ENCODE measurements at regions not wholly inside any gene's neighbourhood (a gene's known extent, or its start where the extent isn't known, plus 50 kb on each side); places are given as distances from the start of the nearest gene placed in this dataset.

- no peak for DNase-seq
These were observed 154.1 kb downstream of the FOXA2 start for GRCh38 chr20:22430154-22430745.

DNA sequence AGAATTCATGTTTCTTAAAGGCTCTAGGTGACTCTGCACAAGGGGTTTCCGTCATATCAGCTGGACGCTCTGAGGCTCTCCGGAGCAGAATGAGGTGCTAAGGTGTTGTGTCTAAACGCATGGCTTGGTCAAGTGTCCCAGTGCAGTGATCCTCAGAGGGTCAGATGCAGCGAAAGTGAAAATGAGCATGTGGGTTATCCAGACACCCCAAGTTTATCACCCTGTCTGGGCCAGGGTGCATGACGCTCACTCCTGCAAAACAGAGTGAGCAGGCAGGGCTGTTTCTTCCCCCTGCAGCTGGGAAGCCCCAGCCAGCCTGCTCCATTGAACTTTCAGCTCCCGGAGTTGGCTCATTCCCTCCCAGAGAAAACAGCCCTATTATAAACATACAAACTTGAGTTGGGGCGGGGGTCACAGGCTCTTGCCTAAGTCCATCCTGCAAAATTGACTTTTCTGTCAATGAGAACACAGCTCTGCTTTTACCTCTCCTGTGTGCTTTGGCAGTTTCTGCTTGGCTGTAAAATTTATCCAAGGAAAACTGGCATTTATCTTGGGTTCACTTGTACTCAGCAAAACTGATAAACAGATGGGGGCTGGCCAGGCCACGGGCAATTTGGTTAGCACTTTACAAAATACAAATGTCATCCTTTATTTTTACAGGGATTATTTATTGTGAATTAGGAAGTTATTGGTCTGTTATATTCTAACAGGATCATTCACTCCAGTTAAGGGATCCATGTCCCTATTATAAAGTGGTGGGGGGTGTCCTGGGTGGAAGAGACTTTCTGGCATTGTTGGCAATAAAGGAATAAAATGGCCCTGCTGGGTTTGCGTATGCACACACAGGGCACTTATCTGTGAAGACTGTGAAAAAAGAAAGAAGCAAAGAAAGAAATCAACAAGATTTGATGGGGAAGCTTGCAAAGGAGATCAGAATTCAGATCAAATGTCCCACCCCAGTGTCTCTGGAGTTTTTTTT is 154.9 kb downstream of the FOXA2 start:
- no peak for DNase-seq

DNA sequence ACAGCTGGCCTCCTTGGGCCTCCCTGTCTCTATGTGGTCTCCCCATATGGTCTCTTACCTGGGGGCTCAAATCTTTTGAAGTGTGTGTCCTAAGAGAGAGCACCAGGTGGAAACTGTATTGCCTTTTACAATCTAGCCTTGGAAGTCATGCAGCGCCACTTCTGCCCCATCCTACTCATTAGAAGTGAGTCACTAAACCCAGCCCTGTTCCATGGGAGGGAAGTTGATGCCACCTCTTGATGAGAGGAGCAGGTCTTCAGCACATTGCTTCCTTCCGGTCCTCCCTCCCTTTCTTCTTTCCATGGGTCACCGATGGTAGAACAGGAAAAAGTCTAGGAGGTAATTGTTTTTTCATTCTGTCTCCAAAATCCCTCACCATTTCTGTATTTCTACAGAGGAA is 156.3 kb downstream of the FOXA2 start:
- DNase-seq, result no peak

DNA sequence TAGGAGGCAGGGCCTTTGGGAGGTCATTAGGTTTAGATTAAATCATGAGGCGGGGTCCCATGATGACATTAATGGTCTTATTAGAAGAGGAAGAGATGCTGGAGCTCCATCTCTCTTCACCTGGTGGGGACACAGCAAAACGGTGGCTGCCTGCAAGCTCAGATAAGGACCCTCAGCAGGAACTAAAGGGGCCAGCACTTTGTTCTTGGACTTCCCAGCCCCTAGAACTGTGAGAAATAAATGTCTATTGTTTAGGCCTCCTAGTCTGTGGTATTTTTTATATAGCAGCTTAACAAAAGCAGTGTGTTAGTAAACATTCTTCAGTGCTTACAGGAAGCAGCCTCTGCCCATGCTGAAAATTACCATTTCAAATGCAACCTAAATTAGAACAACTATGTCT is 157.6 kb downstream of the FOXA2 start:
- no peak for DNase-seq

DNA sequence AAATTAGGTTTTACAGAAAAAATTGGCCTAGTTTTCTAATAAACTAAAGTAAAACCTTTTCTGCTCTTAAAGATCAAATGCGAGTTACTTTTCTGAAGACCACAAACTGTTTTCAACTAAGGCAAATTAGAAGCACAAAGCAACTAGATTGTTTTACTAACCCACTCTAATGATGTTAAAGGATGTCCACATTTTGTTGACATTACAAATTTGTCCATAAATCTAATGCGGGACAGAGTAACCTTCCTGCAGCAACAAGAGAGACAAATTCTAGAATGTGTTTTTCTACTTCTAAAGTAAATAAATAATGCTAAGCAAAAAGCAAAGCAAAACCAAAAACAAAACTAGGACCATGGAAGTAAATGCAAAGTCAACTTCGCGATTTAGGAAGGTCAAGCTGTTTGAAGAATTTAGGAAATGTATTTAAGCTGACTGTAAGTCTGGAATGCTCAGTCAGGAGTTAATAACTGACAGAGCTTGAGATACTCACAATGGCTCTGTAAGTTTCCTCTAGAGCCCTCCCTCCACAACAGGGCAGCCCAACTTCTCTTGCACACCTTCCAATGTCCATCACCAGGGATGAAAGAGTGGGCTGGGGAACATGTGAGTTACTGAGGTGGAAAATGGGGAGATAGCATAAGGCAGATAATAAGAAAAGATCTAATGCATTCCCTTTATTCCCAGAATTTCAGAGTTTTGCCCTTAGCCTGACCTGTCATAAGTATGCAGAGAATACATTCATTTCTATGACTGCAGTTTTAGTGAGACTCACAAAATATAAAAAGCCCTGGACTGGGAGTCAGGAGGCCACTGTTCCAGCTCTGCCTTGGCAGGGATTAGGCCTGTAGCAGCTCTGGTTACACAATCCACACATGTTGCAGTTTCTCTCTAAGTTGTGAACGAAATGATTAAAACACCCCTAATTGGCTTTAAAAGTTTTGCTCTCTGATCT is 158.8 kb downstream of the FOXA2 start:
- DNase-seq, result no peak

GRCh38 chr20:22423190-22423832 is 161.1 kb downstream of the FOXA2 start:
- DNase-seq, result no peak

GRCh38 chr20:22420116-22420598 is 164.2 kb downstream of the FOXA2 start:
- DNase-seq, result no peak

DNA sequence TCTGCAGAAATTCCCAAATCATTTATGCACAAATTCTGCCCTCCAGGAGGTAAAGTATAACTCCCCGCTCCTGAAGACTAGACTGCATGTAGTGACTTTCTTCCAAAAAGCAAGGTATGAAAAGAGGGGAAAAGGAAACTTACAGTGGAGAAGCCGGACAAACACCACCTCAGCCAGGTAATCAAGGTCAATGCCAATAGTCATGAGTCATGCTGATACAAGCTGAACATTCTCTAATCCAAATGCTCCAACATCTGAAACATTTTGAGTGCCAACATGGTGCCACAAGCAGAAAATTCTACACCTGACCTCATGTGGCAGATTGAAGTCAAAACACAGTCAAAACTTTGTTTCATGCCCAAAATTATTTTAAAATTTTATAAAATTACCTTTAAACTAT is 165.6 kb downstream of the FOXA2 start:
- DNase-seq, result no peak

- no peak for DNase-seq
These were observed 170.0 kb downstream of the FOXA2 start for GRCh38 chr20:22414305-22414742.

GRCh38 chr20:22412977-22413868 is 171.1 kb downstream of the FOXA2 start:
- DNase-seq, result no peak

GRCh38 chr20:22411627-22412450 is 172.5 kb downstream of the FOXA2 start:
- DNase-seq, result no peak

DNA sequence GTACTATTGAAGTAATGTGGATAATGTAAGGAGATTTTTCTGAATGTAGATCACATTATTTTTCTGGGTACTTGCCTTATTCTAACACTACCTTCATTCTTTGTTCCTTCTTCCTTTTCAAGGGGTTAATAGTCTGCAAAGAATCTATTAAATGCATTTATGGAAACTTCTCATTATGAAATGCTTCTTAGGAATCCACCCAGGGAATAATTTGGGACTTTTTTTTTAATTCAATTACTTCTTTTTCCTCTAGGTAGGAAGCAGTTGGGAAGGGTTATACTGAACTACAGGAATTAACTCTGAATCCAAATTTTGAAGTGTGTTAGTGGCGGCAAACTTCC is 173.1 kb downstream of the FOXA2 start:
- no peak for DNase-seq

DNA sequence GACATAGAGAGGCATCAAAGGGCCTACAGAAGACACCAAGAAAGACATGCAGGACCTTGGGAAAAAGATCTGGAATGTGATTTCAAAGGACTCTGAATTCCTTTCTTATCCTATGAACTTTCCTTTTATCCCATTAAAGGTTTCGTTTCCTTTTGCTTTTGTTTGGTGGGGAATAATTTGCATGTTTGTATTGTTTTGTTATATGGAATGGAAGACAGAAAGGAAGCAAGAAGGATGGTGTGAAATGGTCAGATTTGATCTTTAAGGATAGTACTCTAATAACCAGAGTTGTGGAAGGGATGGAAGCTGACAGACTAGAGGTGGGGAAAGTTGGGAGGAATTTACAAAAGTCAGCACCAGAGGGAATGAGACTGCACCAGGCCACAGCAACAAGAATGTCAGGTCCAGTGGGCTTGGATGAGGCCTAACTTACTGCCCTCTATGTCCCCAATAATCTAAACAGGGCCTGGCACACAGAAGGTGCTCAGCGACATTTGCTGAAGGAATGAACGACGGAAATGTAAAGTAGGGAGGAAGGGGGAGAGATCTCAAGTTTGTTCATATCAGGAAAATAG is 173.7 kb downstream of the FOXA2 start:
- no peak for DNase-seq

DNA sequence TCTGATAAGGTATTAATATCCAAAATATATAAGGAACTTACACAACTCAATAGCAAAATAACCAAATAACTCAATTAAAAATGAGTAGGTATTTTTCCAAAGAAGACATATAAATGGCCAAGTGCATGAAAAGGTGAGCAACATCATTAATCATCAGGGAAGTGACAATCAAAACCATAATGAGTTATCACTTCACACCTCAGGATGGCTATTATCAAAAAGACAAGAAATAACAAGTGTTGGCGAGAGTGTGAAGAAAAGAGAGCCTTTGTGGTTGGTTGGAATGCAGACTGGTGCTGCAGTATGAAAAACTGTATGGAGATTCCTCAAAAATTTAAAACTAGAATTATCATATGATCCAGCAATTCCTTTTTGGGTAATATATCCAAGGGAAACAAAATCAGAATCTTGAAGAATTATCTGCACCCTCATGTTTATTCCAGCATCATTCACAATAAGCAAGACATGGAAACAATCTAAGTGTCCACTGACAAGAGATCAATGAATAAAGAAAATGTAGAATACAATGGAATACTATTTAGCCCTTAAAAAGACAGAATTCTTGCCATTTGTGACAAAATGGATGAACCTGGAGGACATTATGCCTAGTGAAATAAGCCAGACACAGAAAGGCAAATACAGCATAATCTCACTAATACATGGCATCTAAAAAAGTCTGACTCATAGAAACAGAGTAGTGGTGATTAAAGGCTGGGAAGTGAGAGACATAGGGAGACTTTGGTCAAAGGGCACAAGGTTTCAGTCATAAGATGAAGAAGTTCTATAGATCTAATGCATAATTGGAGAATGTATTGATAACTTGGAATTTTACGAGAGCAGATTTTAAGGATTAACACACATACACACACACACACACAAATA is 175.6 kb downstream of the FOXA2 start:
- DNase-seq, result no peak

GRCh38 chr20:22407237-22408193 is 176.9 kb downstream of the FOXA2 start:
- DNase-seq, result no peak

DNA sequence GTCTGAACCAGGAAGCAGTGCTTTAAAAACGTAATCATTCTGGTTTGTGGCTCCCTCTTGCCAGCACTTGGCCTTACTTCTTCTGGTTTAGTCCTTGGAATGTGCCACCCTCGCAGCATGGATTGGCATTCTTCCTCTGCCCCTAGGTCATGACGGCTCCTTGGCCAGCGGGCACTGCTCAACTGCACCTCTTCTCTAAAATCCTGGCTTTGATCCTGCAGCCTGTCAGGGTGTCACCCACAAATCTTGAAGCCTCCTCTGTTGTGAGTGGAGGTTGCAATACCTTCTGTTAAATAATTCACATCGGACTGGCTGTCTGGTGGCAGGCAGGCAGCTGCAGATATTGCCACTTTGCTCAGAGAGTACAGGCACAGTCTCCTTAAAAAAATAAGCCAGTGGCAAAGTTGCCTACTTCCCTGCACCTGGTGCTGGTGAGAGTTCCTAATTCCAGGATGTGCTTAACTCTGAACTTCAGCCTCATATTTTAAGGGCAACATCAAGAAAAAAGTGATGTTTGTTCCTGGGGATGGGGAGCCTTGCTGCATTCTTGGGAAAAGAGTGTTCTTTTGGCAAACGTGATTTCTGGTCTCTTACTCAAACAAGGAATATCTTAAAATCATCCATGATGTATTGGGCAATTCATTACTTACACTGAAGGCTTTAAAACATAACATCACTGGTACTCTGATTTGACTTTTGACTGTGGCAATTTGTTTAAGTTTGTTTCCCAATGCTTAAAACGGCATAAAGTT is 179.8 kb downstream of the FOXA2 start:
- DNase-seq, result no peak

All from activated gamma-delta T cell treated with Interleukin-2 at 50 U/mL for 16 hours (primary cell).